ENCODE measurements at regions not wholly inside any gene's neighbourhood (a gene's known extent, or its start where the extent isn't known, plus 50 kb on each side); places are given as distances from the start of the nearest gene placed in this dataset.

GRCh38 chr2:65730186-65730585 lies 297.8 kb upstream of the SPRED2 start:
- H3K27ac ChIP-seq (ENCODE audit: low read length) = no peak overlapping the region
- H3K4me2 ChIP-seq (ENCODE audit: low read depth, low read length) = no peak overlapping the region
- no peaks in the 10 kb centered on the region for H3K79me2 ChIP-seq (ENCODE audit: low read length)

DNA sequence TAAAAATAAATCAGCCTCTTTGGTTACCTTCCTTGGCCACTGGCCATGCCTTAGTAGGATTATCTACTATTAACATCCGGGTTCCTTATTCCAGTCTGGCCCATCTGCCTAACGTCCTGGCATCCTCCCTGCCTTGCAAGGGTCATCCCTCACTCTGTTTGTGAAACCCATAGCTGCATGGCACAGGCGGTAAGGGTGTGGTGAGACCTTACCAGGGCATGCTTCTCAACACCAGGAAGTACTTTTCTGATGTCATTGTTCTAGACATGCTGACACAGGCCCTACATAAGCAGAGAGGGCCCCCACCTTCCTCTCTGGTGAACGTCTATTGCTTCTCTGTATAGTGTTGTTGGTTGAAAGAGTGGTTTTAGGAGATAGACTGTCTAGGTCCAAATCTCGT lies 296.8 kb upstream of the SPRED2 start:
- Histone ChIP-seq H3K4me2 (ENCODE audit: low read depth, low read length) (no peak overlapping the region), H3K27ac (ENCODE audit: low read length) (no peak overlapping the region), H3K9ac (ENCODE audit: low read length) (no peak overlapping the region)

More at GRCh38 chr2:65730186-65730585, 297.8 kb upstream of the SPRED2 start:
- Histone ChIP-seq H4K20me1 (ENCODE audit: insufficient read depth, low read length) (no peaks in the 10 kb centered on the region), H3K27me3 (replicated peaks; ENCODE audit: insufficient read depth, low read length) (no peaks in the 10 kb centered on the region), H3F3A (ENCODE audit: insufficient read depth, low read length) (no peaks in the 10 kb centered on the region), H3K9me2 (replicated peaks; ENCODE audit: insufficient read depth, low read length) (no peaks in the 10 kb centered on the region), H3K4me3 (ENCODE audit: low read length) (no peak overlapping the region), H2AFZ (ENCODE audit: low read length) (no peak overlapping the region), H3K4me1 (ENCODE audit: low read length) (no peaks in the 10 kb centered on the region), H3K9ac (ENCODE audit: low read length) (no peak overlapping the region), H3K9me3 (replicated peaks; ENCODE audit: insufficient read depth, low read length) (no peaks in the 10 kb centered on the region; the same call in 1 of the 2 replicates), H3K36me3 (replicated peaks; ENCODE audit: insufficient read depth, low read length) (no peaks in the 10 kb centered on the region)
- TF ChIP-seq, protein P1, sequence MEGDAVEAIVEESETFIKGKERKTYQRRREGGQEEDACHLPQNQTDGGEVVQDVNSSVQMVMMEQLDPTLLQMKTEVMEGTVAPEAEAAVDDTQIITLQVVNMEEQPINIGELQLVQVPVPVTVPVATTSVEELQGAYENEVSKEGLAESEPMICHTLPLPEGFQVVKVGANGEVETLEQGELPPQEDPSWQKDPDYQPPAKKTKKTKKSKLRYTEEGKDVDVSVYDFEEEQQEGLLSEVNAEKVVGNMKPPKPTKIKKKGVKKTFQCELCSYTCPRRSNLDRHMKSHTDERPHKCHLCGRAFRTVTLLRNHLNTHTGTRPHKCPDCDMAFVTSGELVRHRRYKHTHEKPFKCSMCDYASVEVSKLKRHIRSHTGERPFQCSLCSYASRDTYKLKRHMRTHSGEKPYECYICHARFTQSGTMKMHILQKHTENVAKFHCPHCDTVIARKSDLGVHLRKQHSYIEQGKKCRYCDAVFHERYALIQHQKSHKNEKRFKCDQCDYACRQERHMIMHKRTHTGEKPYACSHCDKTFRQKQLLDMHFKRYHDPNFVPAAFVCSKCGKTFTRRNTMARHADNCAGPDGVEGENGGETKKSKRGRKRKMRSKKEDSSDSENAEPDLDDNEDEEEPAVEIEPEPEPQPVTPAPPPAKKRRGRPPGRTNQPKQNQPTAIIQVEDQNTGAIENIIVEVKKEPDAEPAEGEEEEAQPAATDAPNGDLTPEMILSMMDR (IDR thresholded peaks at IDR 0.05; ENCODE audit: low read length) = no peak
- TF ChIP-seq EZH2 (optimal IDR thresholded peaks at IDR 0.05; ENCODE audit: low read depth, low read length) = no peak
- no peak for TF ChIP-seq EZH2phosphoT487 (IDR thresholded peaks at IDR 0.05; ENCODE audit: low read length)
- DNase-seq = no peak

DNA sequence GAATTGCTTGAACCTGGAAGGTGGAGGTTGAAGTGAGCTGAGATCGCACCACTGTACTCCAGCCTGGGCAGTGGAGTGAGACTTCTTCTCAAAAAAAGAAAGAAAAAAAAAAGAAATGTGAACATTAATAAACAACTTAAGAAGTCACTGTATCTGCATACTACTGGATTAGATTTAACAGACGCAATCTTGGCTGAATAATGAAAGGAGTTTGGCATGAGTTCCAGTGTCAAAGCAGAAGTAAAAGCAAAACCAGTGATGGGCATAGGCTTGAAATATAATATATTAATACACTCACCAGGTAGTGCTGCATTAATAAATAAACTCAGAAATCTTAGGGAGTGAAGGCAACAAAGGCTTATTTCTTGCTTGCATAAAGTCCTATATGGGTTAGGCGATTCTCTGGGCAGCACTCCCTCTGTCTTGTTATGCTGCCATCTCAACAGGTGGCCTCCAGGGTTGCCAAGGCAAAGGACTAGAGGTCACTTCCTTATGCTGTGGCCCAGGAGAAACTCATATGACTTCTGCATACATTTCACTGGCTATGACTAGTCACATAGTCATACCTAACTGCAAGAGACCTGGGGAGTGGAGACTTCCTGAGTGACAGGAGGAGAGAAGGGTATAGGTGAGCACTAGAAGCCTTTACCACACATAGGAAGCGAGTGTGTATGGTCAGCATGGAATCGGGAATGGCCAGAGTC lies 296.2 kb upstream of the SPRED2 start:
- Histone ChIP-seq H3K27ac (ENCODE audit: low read length) (no peak overlapping the region), H3F3A (ENCODE audit: insufficient read depth, low read length) (no peaks in the 10 kb centered on the region), H3K27me3 (replicated peaks; ENCODE audit: insufficient read depth, low read length) (no peaks in the 10 kb centered on the region), H3K9ac (ENCODE audit: low read length) (no peak overlapping the region), H2AFZ (ENCODE audit: low read length) (no peak overlapping the region), H3K4me2 (ENCODE audit: low read depth, low read length) (no peak overlapping the region), H4K20me1 (ENCODE audit: insufficient read depth, low read length) (no peaks in the 10 kb centered on the region), H3K4me1 (ENCODE audit: low read length) (no peaks in the 10 kb centered on the region), H3K9me3 (replicated peaks; ENCODE audit: insufficient read depth, low read length) (no peaks in the 10 kb centered on the region; the same call in 1 of the 2 replicates), H3K4me3 (ENCODE audit: low read length) (no peak overlapping the region), H3K9me2 (replicated peaks; ENCODE audit: insufficient read depth, low read length) (no peaks in the 10 kb centered on the region), H3K36me3 (replicated peaks; ENCODE audit: insufficient read depth, low read length) (no peaks in the 10 kb centered on the region), H3K79me2 (ENCODE audit: low read length) (no peaks in the 10 kb centered on the region)
- TF ChIP-seq EZH2 (optimal IDR thresholded peaks at IDR 0.05; ENCODE audit: low read depth, low read length) (no peak), EZH2phosphoT487 (IDR thresholded peaks at IDR 0.05; ENCODE audit: low read length) (no peak)
- TF ChIP-seq, protein P1 (IDR thresholded peaks at IDR 0.05; ENCODE audit: low read length) = no peak
- DNase-seq = no peak

More for the DNA sequence above, 296.8 kb upstream of the SPRED2 start:
- Histone ChIP-seq H3K79me2 (ENCODE audit: low read length) (no peaks in the 10 kb centered on the region), H4K20me1 (ENCODE audit: insufficient read depth, low read length) (no peaks in the 10 kb centered on the region), H3K36me3 (replicated peaks; ENCODE audit: insufficient read depth, low read length) (no peaks in the 10 kb centered on the region), H3K9me2 (replicated peaks; ENCODE audit: insufficient read depth, low read length) (no peaks in the 10 kb centered on the region), H2AFZ (ENCODE audit: low read length) (no peak overlapping the region), H3F3A (ENCODE audit: insufficient read depth, low read length) (no peaks in the 10 kb centered on the region), H3K4me3 (ENCODE audit: low read length) (no peak overlapping the region), H3K9me3 (replicated peaks; ENCODE audit: insufficient read depth, low read length) (no peaks in the 10 kb centered on the region; the same call in 1 of the 2 replicates), H3K27me3 (replicated peaks; ENCODE audit: insufficient read depth, low read length) (no peaks in the 10 kb centered on the region), H3K4me1 (ENCODE audit: low read length) (no peaks in the 10 kb centered on the region)
- TF ChIP-seq, protein P1 (IDR thresholded peaks at IDR 0.05; ENCODE audit: low read length) = no peak
- DNase-seq = no peak
